ENCODE measurements at regions not wholly inside any gene's neighbourhood (a gene's known extent, or its start where the extent isn't known, plus 50 kb on each side); places are given as distances from the start of the nearest gene placed in this dataset.

DNA sequence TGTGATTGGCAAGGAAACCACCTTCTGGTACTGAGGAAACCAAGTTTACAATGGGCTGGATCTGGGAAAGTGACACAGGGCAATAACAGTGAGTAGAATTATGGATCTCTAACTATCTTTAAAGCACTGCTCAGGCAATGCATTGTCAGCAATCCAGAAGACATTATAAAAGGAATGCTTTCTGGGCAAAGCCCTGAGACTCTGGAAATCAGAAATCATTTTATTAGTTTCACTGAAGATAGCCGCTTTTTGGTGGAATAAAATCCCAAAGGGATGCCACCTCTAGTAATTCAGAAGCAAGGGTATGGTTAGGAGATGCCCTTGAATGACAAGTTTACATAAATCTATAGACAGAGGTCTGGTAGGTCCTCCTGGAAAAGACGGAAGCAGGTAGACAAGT lies 211.1 kb downstream of the DMRT2 start:
- TF ChIP-seq, protein P1, sequence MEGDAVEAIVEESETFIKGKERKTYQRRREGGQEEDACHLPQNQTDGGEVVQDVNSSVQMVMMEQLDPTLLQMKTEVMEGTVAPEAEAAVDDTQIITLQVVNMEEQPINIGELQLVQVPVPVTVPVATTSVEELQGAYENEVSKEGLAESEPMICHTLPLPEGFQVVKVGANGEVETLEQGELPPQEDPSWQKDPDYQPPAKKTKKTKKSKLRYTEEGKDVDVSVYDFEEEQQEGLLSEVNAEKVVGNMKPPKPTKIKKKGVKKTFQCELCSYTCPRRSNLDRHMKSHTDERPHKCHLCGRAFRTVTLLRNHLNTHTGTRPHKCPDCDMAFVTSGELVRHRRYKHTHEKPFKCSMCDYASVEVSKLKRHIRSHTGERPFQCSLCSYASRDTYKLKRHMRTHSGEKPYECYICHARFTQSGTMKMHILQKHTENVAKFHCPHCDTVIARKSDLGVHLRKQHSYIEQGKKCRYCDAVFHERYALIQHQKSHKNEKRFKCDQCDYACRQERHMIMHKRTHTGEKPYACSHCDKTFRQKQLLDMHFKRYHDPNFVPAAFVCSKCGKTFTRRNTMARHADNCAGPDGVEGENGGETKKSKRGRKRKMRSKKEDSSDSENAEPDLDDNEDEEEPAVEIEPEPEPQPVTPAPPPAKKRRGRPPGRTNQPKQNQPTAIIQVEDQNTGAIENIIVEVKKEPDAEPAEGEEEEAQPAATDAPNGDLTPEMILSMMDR (IDR thresholded peaks at IDR 0.05 in 4 of 5, conservative IDR thresholded peaks at IDR 0.05 in 1 of 5), result no peak
- TF ChIP-seq POLR2A (IDR thresholded peaks at IDR 0.05), result no peak
